Ectodermal cell (in vitro differentiated cells): ENCODE measurements at regions not wholly inside any gene's neighbourhood (a gene's known extent, or its start where the extent isn't known, plus 50 kb on each side); places are given as distances from the start of the nearest gene placed in this dataset.

Experiments
- H3K27ac ChIP-seq: 2 replicates; pipeline ENCODE4 v1.7.0; 2013; ENCODE audit warnings: mild to moderate bottlenecking, low read depth, low read length; ENCODE audit not compliant: insufficient read depth, poor library complexity, severe bottlenecking
- H3K27me3 ChIP-seq: 2 replicates; pipeline ENCODE4 v1.7.0; 2013; ENCODE audit warnings: mild to moderate bottlenecking, low read length; ENCODE audit not compliant: insufficient read depth, control insufficient read depth, poor library complexity, severe bottlenecking
- H3K36me3 ChIP-seq: one replicate; pipeline ENCODE4 v1.7.0; 2013; ENCODE audit warnings: low read length; ENCODE audit not compliant: control insufficient read depth, insufficient read depth
- H3K4me1 ChIP-seq: one replicate; pipeline ENCODE4 v1.7.0; 2013; ENCODE audit warnings: low read length; ENCODE audit not compliant: control insufficient read depth, insufficient read depth
- H3K4me3 ChIP-seq: 2 replicates; pipeline ENCODE4 v1.7.0; 2013; ENCODE audit warnings: low read depth, low read length, control low read depth; ENCODE audit not compliant: insufficient read depth
- H3K9me3 ChIP-seq: 2 replicates; pipeline ENCODE4 v1.7.0; 2013; ENCODE audit warnings: mild to moderate bottlenecking, low read length, moderate library complexity; ENCODE audit not compliant: control insufficient read depth
- WGBS, 2 experiments: methylation state at CpG; one replicate each; pipeline ENCODE4 v1.1.7; 2013; ENCODE audit warnings: missing lambda C conversion rate in 2 of 2; 5-methylcytosine and 5-hydroxymethylcytosine counted together

DNA sequence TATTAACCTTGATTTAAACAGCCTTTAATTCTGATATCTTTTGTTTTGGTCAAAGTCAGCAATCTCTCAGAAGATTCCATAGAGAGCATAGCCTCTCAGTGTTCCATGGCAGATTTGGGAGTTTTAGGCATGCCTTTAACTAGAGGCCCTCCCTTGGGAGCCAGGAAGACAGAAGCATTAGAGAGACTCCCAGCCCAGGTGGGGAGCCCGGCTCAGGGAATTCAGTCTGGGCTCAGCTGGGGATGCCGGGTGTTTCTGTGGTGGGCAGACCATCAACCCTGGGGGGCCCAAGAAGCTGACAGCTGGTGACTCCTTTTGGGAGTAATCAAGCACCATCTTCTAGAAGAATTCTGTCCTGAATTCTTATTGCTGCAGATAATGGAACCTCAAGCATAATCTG is 99.7 kb upstream of the CELF4 start:
- Histone ChIP-seq H3K9me3 (no peaks in the 10 kb centered on the region), H3K36me3 (no peaks in the 10 kb centered on the region), H3K27ac (no peak overlapping the region), H3K4me1 (peaks cover 8% of the 10 kb centered on the region), H3K4me3 (no peak overlapping the region), H3K27me3 (no peaks in the 10 kb centered on the region)
- 85 to 91% methylated on average over 2 of the region's 2 CpGs for WGBS, 2 experiments

GRCh38 chr18:37663446-37663845 is 97.8 kb upstream of the CELF4 start:
- WGBS, 2 experiments, result 95% methylated on average over 2 of the region's 2 CpGs
- H3K4me1 ChIP-seq, result peaks cover 6% of the 10 kb centered on the region
- H3K4me3 ChIP-seq, result no peak overlapping the region
- H3K27ac ChIP-seq, result no peak overlapping the region
- H3K27me3 ChIP-seq, result no peaks in the 10 kb centered on the region
- H3K36me3 ChIP-seq, result no peaks in the 10 kb centered on the region
- no peaks in the 10 kb centered on the region for H3K9me3 ChIP-seq

DNA sequence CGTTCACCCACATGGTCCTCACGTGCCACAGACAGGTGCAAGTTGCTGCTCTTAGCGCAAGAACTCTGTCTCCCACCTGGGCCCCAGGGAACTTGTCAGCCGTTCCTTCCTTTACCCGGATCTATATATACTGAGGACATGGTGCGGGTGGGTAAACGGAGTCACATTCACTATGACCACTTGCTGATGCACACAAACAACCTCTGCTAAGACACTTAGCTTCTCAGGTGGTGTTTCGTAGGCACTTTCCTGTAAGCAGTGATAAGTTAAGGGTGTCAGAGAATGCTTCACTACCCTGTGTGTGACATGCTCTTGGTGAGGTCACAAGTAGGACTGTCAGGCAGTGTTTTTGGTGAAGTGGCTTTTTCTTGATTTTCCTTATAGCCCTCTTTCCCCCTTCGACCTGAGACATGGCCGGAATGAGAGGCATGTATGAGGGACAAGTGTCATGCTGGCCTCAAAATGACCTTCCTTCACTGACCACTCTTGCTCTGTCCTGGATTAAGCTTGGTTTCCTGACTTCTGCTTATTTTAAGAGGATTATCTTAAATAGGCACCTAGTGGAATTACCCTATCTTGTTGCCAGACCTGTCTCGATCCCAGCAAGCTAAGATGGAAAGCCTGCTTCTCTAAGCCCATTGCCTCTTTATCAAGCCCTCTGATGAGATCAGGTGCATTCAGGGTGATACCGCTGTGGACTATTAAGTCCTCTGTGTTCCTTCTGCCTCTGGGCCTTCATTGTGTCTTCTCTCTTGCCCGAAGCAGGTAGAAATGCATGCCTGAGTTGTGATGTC is 97.1 kb upstream of the CELF4 start:
- WGBS, 2 experiments, result 93% methylated on average over 13 of the region's 13 CpGs
- peaks cover 6% of the 10 kb centered on the region for H3K4me1 ChIP-seq
- no peaks in the 10 kb centered on the region for H3K27me3 ChIP-seq
- H3K27ac ChIP-seq, result no peak overlapping the region
- no peaks in the 10 kb centered on the region for H3K9me3 ChIP-seq
- H3K36me3 ChIP-seq, result no peaks in the 10 kb centered on the region
- no peak overlapping the region for H3K4me3 ChIP-seq

DNA sequence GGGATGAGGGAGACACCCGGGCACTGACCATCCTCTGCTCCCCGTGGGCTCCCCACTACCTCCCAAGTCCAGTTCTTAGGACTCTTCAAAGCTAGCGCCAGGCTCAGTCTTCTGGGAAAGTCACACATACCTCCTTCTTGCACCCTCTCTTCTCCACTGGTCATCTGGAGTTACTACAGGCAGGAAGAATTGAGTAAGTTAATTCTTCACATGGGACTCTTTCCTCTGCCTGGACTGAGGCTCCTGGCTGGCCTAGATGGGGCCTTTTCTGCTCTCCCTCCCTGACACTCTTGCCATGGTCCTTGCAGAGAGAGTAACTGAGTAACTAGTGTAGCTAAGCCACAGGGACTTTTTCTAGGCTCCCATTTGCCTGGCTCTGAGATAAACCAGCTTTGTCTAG is 96.5 kb upstream of the CELF4 start:
- H3K27ac ChIP-seq, result no peak overlapping the region
- H3K4me3 ChIP-seq, result no peak overlapping the region
- 93 to 95% methylated on average over 3 of the region's 3 CpGs for WGBS, 2 experiments
- H3K27me3 ChIP-seq, result no peaks in the 10 kb centered on the region
- H3K9me3 ChIP-seq, result no peaks in the 10 kb centered on the region
- H3K36me3 ChIP-seq, result no peaks in the 10 kb centered on the region
- H3K4me1 ChIP-seq, result peaks cover 6% of the 10 kb centered on the region

- H3K4me1 ChIP-seq, result peaks cover 6% of the 10 kb centered on the region
- H3K27ac ChIP-seq, result no peak overlapping the region
- H3K36me3 ChIP-seq, result no peaks in the 10 kb centered on the region
- no peaks in the 10 kb centered on the region for H3K9me3 ChIP-seq
- no peaks in the 10 kb centered on the region for H3K27me3 ChIP-seq
- WGBS, 2 experiments, result 94 to 99% methylated on average over 4 of the region's 4 CpGs
- no peak overlapping the region for H3K4me3 ChIP-seq
Measured at GRCh38 chr18:37661478-37661877, 95.9 kb upstream of the CELF4 start.

- no peaks in the 10 kb centered on the region for H3K9me3 ChIP-seq
- no peak overlapping the region for H3K27ac ChIP-seq
- H3K36me3 ChIP-seq, result no peaks in the 10 kb centered on the region
- H3K4me3 ChIP-seq, result no peak overlapping the region
- WGBS, 2 experiments, result 93 to 95% methylated on average over 4 of the region's 4 CpGs
- peaks cover 6% of the 10 kb centered on the region for H3K4me1 ChIP-seq
- no peaks in the 10 kb centered on the region for H3K27me3 ChIP-seq
Measured at GRCh38 chr18:37661061-37661460, 95.5 kb upstream of the CELF4 start.

GRCh38 chr18:37660658-37661057 is 95.1 kb upstream of the CELF4 start:
- Histone ChIP-seq H3K27me3 (no peaks in the 10 kb centered on the region), H3K27ac (no peak overlapping the region), H3K4me3 (no peak overlapping the region), H3K36me3 (no peaks in the 10 kb centered on the region), H3K4me1 (peaks cover 6% of the 10 kb centered on the region), H3K9me3 (no peaks in the 10 kb centered on the region)
- 90 to 95% methylated on average over 2 of the region's 2 CpGs for WGBS, 2 experiments

DNA sequence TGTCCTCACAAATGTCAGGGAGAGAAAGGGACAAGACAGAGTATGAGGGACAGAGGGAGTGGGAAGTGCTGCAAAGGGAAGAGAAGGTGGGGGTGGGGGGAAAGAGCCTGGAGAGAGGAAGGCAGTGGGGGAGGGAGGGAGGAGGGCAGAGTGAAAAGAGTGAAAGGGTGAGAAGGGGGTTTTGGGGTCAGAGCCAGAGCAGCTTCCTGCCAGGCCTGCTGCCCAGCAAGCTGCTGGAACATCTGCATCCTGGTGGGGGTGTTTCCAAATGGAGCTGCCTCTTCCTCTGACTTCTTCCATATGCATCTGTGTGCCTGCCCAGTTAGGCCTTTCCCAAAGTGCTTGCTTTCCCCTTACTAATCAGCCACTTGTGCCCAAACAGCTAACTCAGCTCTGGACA is 94.3 kb upstream of the CELF4 start:
- no peaks in the 10 kb centered on the region for H3K27me3 ChIP-seq

DNA sequence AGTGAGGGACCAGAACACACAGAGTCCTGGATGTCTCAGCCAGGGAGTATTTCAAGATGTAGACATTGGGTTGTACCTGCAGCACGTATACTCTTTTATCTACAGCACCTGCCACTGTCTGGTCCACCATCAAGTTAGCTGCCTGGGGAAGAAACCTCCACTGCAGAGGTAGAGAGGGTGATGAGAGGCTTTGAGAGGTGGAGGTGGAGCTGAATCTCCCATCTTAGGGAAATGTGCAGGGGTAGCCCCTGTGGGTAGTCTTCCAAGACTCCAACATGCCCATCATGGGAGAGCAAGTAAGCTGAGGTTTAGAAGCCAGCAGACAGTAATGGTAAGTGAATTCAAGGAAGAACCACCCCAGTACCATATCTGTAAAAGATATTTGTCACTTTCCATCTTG is 93.3 kb upstream of the CELF4 start:
- peaks cover 10% of the 10 kb centered on the region for H3K4me1 ChIP-seq
- 100% methylated on average over 1 of the region's 1 CpG; no CpG with 5 or more reads in 1 of the 2 experiments for WGBS, 2 experiments
- H3K27me3 ChIP-seq, result no peaks in the 10 kb centered on the region

More for the DNA sequence above, 94.3 kb upstream of the CELF4 start:
- Histone ChIP-seq H3K4me1 (peaks cover 6% of the 10 kb centered on the region), H3K36me3 (no peaks in the 10 kb centered on the region), H3K4me3 (no peak overlapping the region), H3K9me3 (no peaks in the 10 kb centered on the region), H3K27ac (no peak overlapping the region)

DNA sequence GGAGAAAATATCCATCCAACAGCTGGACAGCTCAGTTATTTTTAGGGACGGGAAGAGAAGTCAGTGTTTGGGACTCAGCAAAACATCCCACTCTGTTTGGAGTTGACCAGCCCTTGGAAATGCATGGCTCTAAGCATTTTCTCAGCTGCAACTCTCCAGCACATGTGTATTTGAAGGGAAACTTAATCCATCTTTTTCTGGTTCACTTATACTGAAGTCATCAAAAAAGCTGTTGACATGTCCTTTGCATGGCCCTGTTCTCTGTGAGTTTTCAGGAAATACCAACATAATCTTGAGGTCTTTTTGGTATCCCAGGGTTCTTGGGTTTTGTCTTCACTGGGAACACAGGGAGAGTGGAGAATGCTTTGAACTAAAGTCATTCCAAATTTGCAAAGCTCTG is 91.9 kb upstream of the CELF4 start:
- Histone ChIP-seq H3K4me1 (peaks cover 10% of the 10 kb centered on the region), H3K36me3 (no peaks in the 10 kb centered on the region), H3K4me3 (no peak overlapping the region), H3K9me3 (no peaks in the 10 kb centered on the region), H3K27me3 (no peaks in the 10 kb centered on the region), H3K27ac (no peak overlapping the region)
- 88 to 93% methylated on average over 1 of the region's 1 CpG for WGBS, 2 experiments

More for the DNA sequence above, 93.3 kb upstream of the CELF4 start:
- H3K9me3 ChIP-seq, result no peaks in the 10 kb centered on the region
- H3K4me3 ChIP-seq, result no peak overlapping the region
- no peaks in the 10 kb centered on the region for H3K36me3 ChIP-seq
- H3K27ac ChIP-seq, result no peak overlapping the region
